Inferior parietal cortex (tissue), 1 donor: ENCODE measurements at regions not wholly inside any gene's neighbourhood (a gene's known extent, or its start where the extent isn't known, plus 50 kb on each side); places are given as distances from the start of the nearest gene placed in this dataset.

Experiments
- DNase-seq: peaks from one replicate; pipeline ENCODE4 v3.0.0-alpha.2; 2016; ENCODE audit errors: extremely low spot score

DNA sequence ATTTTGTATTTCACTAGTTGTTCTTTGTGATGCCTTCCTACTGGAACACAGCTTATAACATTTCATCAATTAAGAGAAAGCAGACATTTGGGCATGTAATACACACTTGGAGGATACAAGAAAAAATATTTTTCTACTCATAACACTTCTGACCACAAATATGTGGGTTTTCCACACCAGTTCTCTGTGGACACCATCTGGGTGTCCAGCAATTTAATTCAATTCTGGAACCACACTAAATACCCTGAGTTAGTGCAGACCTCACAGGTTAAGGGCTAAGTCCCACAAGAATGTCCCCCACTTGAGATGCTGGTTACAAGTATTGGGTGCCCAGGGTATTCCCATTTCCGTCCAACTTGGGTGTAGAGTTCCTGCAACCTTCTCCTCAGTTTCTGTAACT is 91.1 kb upstream of the SKOR2 start:
- no peak for DNase-seq

DNA sequence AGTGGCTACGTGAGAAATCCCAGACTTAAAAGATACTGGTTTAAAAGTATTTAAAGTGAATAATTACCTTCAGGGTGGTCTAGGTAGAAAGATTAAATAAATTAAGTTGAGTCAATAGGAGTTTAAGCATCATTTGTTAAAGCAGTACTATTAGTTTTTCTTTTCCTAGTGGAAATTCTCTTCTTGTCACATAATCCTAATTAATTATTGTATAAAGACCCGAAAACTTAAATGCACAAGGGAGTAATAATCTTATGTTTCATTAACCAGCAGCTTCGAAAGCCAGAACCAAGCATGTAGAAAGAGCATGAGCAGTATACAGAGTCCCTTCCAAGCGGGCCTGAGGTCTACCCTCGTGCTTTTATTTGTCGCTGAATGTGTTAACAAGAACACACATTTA is 90.2 kb upstream of the SKOR2 start:
- DNase-seq = no peak

DNA sequence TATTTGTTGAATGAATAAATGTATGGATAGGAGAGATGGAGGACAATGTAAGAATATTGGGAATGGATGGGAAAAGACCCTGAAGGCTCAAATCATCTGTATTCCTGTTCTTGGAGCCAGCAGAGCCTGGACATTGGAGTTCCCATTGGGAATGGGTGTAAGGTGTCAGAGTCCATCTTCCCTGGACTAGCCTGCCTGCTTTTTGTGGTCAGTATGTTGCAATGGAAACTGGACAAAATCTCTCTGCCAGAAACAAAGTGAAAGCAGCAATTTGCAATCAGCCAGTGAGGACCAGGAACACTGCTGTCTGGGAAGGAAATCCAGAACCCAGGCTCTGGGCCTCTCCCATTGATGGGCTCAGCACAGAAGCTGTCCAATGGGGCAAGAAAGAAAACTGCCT is 83.5 kb upstream of the SKOR2 start:
- DNase-seq = no peak

DNA sequence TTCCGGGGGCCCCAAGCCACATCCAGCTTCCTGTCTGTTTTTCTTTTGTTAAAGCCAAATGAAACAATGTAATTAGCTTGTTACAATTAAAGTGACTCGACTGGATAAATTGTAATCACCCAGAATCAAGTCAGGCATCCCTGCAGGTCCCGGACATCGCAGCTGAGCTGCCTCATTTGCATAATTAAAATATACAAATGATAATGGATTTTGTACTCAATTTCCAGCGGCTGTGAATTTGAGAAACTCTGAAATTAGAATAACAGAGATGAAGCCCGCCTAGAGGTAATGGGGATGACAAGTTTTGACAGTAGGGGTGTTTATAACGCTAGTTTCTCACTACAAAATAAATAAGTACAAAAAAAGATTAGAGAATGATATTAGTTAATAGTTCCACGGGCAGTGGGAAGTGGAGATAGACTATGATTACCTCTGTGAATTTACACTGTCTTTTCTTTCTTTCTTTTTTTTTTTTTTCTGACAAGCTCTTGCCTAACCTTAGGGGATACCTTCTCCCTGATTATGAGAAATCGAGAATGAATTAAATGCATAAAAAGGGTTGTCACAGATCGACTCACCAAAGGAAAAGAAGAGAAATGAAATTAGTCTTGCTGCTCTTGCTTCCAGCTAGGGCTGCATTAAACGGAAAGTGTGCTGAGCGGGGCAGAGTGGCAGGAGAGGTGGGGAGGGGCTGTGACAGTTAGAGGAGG is 82.6 kb upstream of the SKOR2 start:
- DNase-seq = no peak

DNA sequence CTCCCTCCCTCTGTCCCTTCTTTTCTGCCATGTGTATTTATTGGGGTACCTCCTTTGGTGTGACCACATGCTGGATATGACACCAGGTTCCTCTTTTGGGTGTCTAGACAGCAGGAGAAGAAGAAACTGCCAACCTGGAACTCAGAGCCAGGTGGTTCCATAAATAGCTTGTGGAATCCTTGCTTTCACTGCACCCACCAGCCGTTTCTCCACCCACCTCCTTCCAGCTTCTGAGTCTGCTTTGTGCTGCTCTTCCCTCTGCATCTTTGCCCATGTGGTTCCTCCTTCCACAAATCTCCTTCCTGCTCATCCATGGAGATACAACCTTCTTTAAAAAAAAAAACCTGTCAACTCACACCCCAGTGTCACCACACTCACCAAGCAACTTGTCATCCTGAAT is 80.2 kb upstream of the SKOR2 start:
- no peak for DNase-seq

DNA sequence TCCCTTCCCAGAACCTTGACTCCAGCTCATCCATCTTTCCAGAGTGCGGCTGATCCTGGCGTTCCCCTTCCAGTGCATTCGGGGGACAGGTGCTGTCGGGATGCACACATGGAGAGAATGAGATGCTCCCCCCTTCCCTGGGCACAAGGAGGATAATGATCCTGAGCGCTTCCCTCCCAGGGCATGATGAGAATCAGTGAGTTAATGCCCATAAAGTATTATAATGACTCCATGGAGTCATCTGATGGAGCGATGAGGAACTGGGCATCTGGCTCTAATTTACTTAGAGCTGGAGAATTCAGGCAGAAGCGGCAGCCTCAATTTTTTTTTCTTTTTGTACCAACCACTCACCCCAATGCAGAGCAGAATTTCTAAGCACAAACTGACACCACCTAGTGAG is 79.6 kb upstream of the SKOR2 start:
- DNase-seq = no peak

DNA sequence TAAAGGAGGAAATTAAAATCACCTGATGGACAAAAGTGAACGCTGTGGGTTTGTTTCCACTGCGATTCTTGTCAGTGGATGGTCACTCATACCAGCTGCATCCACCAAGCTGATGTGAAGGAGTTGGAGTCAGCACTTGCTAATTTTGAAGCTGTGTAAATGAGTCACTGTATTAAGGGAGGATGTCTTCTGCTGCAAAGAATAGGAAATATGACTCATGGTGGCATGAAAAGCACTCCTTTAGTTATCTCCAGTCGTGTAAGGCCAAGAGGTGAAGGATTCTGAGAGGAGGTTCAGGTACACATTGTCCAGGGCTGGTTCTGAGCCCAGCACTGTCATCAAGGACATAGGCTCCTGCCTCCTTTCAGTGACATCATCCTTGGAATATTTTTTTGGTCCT is 71.7 kb upstream of the SKOR2 start:
- no peak for DNase-seq

DNA sequence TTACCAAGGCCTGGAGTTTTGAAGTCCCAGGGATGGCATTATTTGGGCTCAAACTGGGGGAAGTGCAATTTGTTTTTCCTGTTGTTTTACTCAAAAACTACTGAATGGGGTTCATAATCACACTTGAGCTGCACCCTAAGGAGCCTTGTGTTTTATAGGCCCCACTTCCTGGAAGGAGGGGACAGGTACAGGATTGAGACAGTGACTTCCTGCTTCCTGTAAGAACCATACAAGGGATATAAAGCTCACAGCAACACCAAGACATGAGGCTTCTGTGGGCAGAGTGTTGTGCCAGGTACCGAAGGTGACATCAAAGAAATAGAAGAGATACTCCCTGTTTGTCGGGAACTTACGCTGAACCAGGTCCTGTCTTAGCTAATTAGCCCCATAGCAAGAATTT is 70.4 kb upstream of the SKOR2 start:
- no peak for DNase-seq

DNA sequence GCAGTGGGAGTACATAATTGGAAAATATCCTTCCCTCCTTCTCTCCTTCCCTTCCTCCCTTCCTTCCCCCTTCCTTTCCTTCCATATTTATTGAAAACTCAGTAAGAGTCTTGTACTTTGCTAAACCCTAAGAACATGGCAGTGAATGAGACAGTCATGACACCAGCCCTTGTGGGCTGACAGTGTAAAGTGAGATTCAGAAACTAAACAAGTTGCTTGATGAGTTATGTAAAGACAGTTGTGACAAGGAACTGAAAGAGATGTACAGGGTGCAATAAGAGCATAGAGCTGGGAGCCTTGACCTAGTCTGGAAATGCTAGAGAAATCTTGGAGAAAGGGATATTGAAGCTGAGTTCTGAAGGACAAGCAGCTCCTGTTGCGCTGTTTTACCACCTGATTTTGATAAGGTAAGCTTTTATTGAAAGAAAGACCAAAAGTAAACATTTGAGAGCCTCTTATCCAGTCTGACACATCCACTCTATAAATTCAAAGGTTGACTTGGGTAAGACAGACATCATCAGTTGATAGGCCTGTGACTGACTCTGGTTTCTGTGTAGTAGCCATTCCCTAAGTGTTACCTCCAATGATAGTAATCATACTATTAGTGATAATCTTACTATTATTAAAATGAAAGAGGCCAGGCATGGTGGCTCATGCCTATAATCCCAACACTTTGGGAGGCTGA is 66.5 kb upstream of the SKOR2 start:
- no peak for DNase-seq

DNA sequence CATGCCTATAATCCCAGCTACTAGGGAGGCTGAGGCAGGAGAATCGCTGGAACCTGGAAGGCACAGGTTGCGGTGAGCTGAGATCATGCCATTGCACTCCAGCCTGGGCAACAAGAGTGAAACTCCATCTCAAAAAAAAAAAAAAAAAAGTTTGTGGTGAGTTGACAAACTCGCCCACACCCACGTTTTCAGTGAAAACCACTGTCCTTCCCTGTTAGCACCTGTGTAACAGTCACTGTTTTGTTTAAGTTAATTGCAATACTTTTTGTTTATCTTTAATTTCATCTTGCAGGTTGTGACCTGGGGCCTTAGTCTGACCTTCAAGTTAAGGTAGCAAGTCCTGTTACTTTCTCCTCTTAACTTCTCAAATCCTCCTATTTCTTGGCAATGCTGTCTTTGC is 65.5 kb upstream of the SKOR2 start:
- DNase-seq = no peak

DNA sequence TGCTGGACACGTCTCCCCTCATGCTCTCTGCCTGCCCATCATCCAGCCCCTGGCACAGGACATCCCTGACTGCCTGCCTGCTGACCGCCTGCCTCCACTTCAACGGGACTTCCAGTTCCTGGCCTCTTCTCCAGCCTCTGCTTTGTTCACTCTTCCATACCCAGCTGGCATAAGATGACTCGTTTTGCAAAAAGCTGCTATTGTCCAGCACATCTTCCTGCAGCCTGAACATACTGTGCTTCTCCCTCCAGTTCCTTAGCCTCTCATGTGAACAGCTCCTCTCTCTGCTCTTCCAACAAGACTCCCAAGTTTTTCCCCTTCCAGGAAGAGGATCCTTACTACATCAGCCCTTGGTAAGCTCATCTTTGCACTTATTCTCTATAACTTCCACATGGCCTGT is 62.4 kb upstream of the SKOR2 start:
- no peak for DNase-seq

DNA sequence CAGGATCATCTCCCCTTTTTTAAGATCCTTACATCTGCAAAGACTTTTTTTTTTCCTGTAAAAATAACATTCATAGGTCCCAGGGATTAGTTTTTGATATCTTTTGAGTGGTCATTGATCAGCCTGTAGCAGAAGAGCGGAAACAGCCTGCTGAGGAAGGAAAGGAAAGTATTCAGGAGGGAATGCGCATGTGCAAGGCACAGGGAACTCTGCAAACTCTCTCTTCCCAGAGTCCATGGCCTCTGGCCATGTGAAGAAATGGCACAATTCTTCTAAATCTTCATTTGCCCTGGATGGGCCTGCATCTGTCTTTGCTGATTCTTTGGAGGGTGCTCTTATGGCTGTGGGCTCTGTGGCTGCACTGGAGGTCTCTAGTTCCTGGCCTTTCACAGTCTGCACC is 60.1 kb upstream of the SKOR2 start:
- no peak for DNase-seq
